ENCODE measurements at regions not wholly inside any gene's neighbourhood (a gene's known extent, or its start where the extent isn't known, plus 50 kb on each side); places are given as distances from the start of the nearest gene placed in this dataset.

DNA sequence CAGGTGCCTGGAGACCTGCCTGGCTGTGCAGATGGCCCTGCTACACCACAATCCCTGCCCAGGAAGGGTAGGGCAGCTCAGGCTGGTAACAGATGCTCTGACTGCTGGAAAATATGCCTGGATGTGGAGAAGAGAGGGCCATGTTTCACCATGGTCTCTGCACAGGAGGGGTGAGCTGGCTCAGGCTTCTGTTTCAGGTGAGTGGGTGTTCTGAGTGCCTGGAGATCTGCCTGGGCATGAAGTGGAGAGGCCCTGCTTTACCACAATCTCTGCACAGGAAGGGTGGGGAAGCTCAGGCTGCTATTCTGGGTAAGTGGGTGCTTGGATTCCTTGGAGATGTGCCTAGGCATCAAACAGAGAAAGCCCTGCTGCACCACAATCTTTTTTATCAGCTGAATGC, 350.1 kb downstream of the KIF20B start:
- Histone ChIP-seq H2AFZ (ENCODE audit: low read length) (no peak overlapping the region), H4K20me1 (ENCODE audit: insufficient read depth, low read length) (no peaks in the 10 kb centered on the region), H3K4me1 (ENCODE audit: insufficient read depth, low read length) (no peaks in the 10 kb centered on the region), H3K4me3 (replicated peaks in 1 of 3; ENCODE audit: insufficient read depth in 1 of 3, low read depth in 2 of 3, low read length in 3 of 3) (no peak overlapping the region), H3K36me3 (replicated peaks in 1 of 2; ENCODE audit: control insufficient read depth in 1 of 2, insufficient read depth in 2 of 2, low read length in 2 of 2) (no peaks in the 10 kb centered on the region), H3K9me3 (ENCODE audit: low read length) (no peaks in the 10 kb centered on the region), H3K9ac (ENCODE audit: insufficient read depth, low read depth, low read length) (no peak overlapping the region), H3K27ac (ENCODE audit: extremely low read length, insufficient read depth, low read length) (no peak overlapping the region), H3K27me3 (ENCODE audit: control insufficient read depth in 1 of 2, insufficient read depth in 2 of 2, low read length in 2 of 2) (no peaks in the 10 kb centered on the region), H3K79me2 (ENCODE audit: insufficient read depth, low read length) (no peaks in the 10 kb centered on the region), H3K4me2 (ENCODE audit: low read depth, low read length) (no peak overlapping the region)
- CTCF ChIA-PET (ENCODE audit: low intra/inter-chr PET ratio, low total read pairs): no interaction called here
- intact Hi-C loops (cut with micrococcal nuclease; ENCODE audit: unreplicated experiment) (no loop called here), in situ Hi-C loops (cut with HindIII; ENCODE audit: extremely low pct_ligation_motif_present, low pct_unique_long_range_greater_than_20kb) (no loop called here)
- BruUV-seq (replicated peaks): no TSS peak
- FAIRE-seq (no peak), DNase-seq (ENCODE audit: low spot score) (no peak), ATAC-seq (no peak)
- TF ChIP-seq SOX5 (CRISPR knock-in tag; IDR thresholded peaks at IDR 0.05; ENCODE audit: borderline replicate concordance) (no peak), ZNF672 (CRISPR knock-in tag; IDR thresholded peaks at IDR 0.05) (no peak), SMYD3 (CRISPR knock-in tag; IDR thresholded peaks at IDR 0.05) (no peak), CEBPG (CRISPR knock-in tag; IDR thresholded peaks at IDR 0.05) (no peak), SIX4 (CRISPR knock-in tag; IDR thresholded peaks at IDR 0.05) (no peak), ARNT (IDR thresholded peaks at IDR 0.05) (no peak), ATM (IDR thresholded peaks at IDR 0.05; ENCODE audit: borderline replicate concordance) (no peak), ZNF329 (CRISPR knock-in tag; IDR thresholded peaks at IDR 0.05; ENCODE audit: low read depth) (no peak), ZNF12 (CRISPR knock-in tag; IDR thresholded peaks at IDR 0.05) (no peak), IKZF1 (IDR thresholded peaks at IDR 0.05) (no peak), ZNF282 (IDR thresholded peaks at IDR 0.05; ENCODE audit: partially characterized antibody) (no peak)
- TF ChIP-seq, protein P1, sequence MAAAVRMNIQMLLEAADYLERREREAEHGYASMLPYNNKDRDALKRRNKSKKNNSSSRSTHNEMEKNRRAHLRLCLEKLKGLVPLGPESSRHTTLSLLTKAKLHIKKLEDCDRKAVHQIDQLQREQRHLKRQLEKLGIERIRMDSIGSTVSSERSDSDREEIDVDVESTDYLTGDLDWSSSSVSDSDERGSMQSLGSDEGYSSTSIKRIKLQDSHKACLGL (CRISPR knock-in tag; IDR thresholded peaks at IDR 0.05): no peak
- TF ChIP-seq, protein P2, sequence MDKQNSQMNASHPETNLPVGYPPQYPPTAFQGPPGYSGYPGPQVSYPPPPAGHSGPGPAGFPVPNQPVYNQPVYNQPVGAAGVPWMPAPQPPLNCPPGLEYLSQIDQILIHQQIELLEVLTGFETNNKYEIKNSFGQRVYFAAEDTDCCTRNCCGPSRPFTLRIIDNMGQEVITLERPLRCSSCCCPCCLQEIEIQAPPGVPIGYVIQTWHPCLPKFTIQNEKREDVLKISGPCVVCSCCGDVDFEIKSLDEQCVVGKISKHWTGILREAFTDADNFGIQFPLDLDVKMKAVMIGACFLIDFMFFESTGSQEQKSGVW (CRISPR knock-in tag; IDR thresholded peaks at IDR 0.05; ENCODE audit: borderline replicate concordance): no peak
- TF ChIP-seq, protein P3, sequence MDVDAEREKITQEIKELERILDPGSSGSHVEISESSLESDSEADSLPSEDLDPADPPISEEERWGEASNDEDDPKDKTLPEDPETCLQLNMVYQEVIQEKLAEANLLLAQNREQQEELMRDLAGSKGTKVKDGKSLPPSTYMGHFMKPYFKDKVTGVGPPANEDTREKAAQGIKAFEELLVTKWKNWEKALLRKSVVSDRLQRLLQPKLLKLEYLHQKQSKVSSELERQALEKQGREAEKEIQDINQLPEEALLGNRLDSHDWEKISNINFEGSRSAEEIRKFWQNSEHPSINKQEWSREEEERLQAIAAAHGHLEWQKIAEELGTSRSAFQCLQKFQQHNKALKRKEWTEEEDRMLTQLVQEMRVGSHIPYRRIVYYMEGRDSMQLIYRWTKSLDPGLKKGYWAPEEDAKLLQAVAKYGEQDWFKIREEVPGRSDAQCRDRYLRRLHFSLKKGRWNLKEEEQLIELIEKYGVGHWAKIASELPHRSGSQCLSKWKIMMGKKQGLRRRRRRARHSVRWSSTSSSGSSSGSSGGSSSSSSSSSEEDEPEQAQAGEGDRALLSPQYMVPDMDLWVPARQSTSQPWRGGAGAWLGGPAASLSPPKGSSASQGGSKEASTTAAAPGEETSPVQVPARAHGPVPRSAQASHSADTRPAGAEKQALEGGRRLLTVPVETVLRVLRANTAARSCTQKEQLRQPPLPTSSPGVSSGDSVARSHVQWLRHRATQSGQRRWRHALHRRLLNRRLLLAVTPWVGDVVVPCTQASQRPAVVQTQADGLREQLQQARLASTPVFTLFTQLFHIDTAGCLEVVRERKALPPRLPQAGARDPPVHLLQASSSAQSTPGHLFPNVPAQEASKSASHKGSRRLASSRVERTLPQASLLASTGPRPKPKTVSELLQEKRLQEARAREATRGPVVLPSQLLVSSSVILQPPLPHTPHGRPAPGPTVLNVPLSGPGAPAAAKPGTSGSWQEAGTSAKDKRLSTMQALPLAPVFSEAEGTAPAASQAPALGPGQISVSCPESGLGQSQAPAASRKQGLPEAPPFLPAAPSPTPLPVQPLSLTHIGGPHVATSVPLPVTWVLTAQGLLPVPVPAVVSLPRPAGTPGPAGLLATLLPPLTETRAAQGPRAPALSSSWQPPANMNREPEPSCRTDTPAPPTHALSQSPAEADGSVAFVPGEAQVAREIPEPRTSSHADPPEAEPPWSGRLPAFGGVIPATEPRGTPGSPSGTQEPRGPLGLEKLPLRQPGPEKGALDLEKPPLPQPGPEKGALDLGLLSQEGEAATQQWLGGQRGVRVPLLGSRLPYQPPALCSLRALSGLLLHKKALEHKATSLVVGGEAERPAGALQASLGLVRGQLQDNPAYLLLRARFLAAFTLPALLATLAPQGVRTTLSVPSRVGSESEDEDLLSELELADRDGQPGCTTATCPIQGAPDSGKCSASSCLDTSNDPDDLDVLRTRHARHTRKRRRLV (CRISPR knock-in tag; IDR thresholded peaks at IDR 0.05): no peak
- POLR2A ChIA-PET: no interaction called here

Measured in HepG2 (cell line).